Stimulated activated naive CD8-positive, alpha-beta T cell treated with anti-CD3 and anti-CD28 coated beads, Interleukin-15, Interleukin-2, amounts not matched to agents 100 ng/mL and 50 ng/mL, for 24 hours (primary cell): ENCODE measurements at regions not wholly inside any gene's neighbourhood (a gene's known extent, or its start where the extent isn't known, plus 50 kb on each side); places are given as distances from the start of the nearest gene placed in this dataset.

Experiments used
- H3K27ac Mint-ChIP-seq: one replicate; pipeline ENCODE4 v1.8.0; 2021; ENCODE audit warnings: mild to moderate bottlenecking, mixed read lengths
- H3K27me3 Mint-ChIP-seq: one replicate; pipeline ENCODE4 v1.8.0; 2021; ENCODE audit warnings: mixed read lengths
- H3K36me3 Mint-ChIP-seq: one replicate; pipeline ENCODE4 v1.8.0; 2021; ENCODE audit warnings: low read depth, mixed read lengths
- H3K4me1 Mint-ChIP-seq: one replicate; pipeline ENCODE4 v1.8.0; 2021; ENCODE audit warnings: low read depth, mixed read lengths
- H3K4me3 Mint-ChIP-seq: one replicate; pipeline ENCODE4 v1.8.0; 2021; ENCODE audit warnings: mild to moderate bottlenecking, mixed read lengths
- H3K9me3 Mint-ChIP-seq: one replicate; pipeline ENCODE4 v1.8.0; 2021; ENCODE audit warnings: mixed read lengths

DNA sequence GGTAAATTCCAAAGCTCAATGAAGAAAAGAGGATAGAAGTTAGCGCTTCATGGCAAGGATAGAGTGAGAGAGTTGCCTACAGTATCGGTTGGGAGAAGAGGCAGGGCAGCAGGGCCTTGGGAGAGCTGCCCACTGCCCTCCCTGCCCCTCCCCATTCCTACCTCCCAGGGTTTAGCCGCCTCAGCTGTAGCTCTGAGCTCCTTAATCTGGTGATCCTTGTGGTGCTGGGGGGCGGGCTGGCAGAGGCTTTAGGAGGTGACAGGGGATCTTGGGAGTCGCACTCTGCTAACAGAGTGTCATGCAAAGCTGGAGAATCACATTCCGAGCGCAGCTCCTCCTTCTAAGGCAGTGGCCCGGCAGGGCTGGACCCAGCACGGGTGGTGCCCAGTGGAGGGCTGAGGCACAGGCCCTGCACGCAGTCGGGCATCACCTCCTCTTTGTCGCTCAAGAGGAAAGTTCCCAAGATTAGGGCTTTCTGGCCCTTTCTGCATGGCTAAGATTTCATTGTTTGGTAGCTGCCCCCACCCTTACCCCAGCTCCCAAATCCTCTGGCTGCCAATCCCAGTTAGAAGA is 57.1 kb upstream of the POLG start:
- Mint-ChIP-seq H3K27ac (no peak overlapping the region), H3K36me3 (no peaks in the 10 kb centered on the region), H3K4me3 (no peak overlapping the region), H3K9me3 (no peaks in the 10 kb centered on the region), H3K27me3 (peaks cover 9% of the 10 kb centered on the region), H3K4me1 (no peaks in the 10 kb centered on the region)

DNA sequence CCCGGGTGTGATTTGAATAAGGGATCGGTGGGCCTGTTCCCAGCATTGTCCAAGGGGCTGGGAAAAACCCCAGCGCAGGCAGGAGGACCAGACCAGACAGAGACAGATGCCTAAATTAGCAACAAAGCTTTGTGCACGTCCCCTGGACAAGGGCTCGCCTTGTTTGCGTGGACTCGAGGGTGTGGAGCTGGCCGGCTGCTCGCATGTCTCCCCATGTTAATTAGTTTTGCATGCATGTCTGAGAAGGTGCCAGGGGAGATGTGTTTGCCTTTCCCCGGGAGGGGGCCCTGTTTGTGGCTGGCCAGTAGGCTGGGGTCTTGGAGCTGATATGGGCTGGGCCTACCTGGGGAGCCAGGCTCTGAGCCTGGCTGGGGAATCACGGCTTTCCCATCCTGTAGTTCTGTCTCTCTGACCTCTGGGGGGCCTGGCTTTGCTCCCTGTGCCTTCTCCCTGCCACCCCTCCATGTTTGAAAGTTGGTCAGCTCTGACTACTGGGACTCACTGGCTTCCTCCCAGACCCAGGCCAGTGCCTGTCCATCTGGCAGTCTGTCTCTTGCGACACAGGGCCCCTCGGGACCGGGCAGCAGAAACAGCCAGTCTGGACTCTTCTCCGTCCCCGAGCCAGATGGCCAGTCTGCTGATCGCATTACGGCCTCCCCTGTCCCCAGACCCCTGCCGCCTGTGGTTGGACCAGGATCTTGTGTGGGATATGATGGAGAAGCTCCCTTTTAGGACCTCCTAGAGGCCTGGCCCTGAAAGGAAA is 55.4 kb upstream of the POLG start:
- no peaks in the 10 kb centered on the region for H3K4me1 Mint-ChIP-seq
- no peak overlapping the region for H3K4me3 Mint-ChIP-seq
- no peaks in the 10 kb centered on the region for H3K9me3 Mint-ChIP-seq
- H3K27me3 Mint-ChIP-seq: peaks cover 9% of the 10 kb centered on the region
- H3K27ac Mint-ChIP-seq: no peak overlapping the region
- no peaks in the 10 kb centered on the region for H3K36me3 Mint-ChIP-seq

DNA sequence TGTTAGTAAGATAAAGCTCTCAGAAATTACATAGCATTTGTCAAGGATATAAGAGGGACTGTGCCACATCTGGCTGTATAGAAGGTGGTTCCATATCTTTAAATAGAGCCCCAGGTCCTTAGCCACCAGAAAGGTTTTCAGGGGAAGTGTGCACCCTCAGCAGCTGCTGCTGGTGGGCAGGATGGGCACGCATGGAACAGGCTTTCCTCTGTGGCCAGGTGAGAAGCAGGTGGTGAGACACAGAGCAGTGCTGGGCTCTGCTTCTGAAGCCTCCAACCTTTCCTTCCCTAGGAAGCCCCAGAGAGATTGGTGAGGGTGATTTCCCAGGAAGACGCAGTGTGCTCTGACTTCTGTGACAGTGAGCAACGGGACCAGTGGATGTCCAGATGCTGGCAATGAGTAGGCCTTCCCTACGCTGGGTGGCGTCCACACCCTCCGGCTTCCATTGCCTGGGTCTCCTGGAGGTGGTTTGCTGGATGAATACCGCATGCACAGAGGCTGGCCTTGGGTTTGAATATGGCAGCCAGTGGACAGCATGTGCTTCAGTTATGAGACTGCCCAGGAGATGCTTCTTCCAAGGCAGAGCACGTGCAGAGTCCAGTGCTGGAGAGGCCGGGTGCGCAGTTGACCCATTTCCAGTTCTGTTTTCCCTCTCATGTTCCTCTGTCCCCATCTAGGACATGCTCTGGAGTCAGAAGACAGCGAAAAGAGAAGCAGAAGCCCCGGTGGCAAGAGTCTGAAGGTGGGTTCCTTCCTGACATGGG is 52.7 kb upstream of the POLG start:
- Mint-ChIP-seq H3K27ac (no peak overlapping the region), H3K4me1 (no peaks in the 10 kb centered on the region), H3K4me3 (no peak overlapping the region), H3K9me3 (no peaks in the 10 kb centered on the region), H3K36me3 (no peaks in the 10 kb centered on the region), H3K27me3 (peaks cover 17% of the 10 kb centered on the region)

DNA sequence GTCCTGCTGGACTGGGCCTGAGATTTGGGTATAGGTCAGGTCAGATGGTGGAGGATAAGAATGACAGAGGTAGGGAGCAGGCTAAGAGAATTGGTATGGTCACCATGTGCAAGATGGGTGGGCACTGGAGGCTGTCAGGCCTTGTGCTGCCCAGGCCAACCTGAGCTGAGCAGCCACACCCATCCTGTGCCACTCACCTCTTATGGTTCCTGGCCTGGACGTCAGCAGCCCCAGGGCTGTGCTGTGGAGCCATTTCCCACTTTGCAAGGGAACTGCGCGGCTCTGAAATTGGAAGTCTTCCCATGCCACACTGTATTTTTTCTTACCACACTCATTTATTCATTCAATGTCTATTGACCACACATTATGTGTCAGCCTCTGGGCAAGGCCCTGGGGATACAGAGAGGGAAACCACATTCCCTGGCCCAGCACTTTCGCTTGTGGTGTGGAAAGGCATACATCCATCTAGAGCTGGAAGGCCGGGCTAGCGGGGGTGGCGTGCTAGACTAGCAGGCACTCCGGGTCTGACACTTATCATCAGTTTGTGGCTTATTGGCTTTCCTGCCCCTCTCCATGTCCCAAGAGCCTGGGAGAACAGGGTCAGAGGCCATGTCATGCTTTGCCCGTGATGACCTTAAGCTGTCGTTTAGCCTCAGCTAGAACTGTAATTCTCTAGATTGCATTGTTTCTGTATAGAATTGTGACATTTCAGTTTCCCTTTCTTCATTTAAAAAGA is 51.1 kb upstream of the POLG start:
- no peaks in the 10 kb centered on the region for H3K9me3 Mint-ChIP-seq
- no peak overlapping the region for H3K4me3 Mint-ChIP-seq
- peaks cover 28% of the 10 kb centered on the region for H3K27me3 Mint-ChIP-seq

More for the DNA sequence above, 51.1 kb upstream of the POLG start:
- Mint-ChIP-seq H3K27ac (no peak overlapping the region), H3K36me3 (no peaks in the 10 kb centered on the region), H3K4me1 (no peaks in the 10 kb centered on the region)
